ENCODE measurements at regions not wholly inside any gene's neighbourhood (a gene's known extent, or its start where the extent isn't known, plus 50 kb on each side); places are given as distances from the start of the nearest gene placed in this dataset.
A peak's percentile ranks its signal among the peaks of the same experiment; 100 is the strongest.
"Not testable (repeated sequence)": the region's sequence is repeated elsewhere in the genome, so short reads cannot be mapped to it uniquely, and the experiment has no call there.

DNA sequence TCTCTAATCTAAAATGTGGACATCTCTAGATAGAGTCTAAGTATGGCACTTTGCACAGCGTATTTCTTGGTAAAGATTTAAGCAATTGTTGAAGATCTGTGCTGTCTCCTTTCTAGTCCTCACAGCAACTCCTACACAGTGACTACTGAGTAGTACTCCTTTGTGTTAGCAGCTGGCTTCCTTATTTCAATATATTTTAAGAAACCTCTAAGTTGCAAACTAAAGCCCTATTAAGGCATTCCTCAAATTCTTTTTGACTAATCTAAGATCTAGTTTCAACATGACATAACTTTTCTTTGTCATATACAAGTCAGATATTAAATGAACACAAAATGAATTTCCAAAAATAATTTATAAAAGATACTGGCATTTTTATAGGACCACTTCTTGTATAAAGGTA is 121.8 kb upstream of the DNAJC10 start:
- DNase-seq (ENCODE audit: low spot score) (no peak), FAIRE-seq (no peak)

DNA sequence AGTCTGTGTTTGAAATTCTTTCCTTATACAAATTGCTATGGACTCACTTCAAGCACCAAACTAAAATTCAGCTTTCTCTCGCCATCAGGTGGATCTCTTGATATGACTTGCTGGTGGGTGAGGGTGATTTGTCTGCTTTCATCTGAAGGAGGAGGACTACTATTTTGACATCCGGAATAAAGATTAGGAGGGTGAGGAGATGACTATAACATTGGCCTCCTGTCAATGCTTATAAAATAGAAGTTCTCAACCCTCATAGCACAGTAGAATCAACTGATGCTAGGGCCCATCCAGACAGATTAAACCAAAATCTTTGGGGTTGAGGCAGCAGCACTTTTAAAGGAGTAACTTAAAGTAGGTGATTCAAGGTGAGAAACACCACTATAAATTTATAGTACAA is 120.4 kb upstream of the DNAJC10 start:
- FAIRE-seq (no peak), DNase-seq (ENCODE audit: low spot score) (no peak)

- FAIRE-seq (no peak), DNase-seq (ENCODE audit: low spot score) (no peak)
Measured at GRCh38 chr2:182597570-182598295, 118.3 kb upstream of the DNAJC10 start.

DNA sequence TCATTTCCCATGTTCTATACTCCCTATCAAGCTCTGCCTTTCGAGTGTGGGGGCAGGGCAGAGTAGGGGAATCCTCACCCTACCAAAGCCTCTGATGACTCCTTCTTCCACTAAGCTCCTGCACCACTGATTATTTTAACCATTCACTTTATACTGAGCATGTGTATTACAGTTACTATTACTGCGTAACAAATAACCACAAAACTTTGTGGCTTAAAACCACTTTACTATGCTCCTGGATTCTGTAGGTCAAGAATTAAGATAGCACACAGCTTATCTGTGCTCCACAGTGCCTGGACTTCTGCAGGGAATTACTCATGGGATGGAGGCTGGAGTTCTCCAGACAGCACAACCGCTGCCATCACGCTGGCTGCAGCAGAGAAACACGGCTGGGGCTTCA is 117.4 kb upstream of the DNAJC10 start:
- DNase-seq (ENCODE audit: low spot score) (no peak), FAIRE-seq (no peak)

- DNase-seq (ENCODE audit: low spot score) (no peak), FAIRE-seq (no peak)
Measured at GRCh38 chr2:182605166-182605565, 110.9 kb upstream of the DNAJC10 start.

- no peak for DNase-seq (ENCODE audit: low spot score)
- no peak for FAIRE-seq
Measured at GRCh38 chr2:182606728-182607681, 109.1 kb upstream of the DNAJC10 start.

- FAIRE-seq, result no peak
- DNase-seq (ENCODE audit: low spot score), result no peak
Measured at GRCh38 chr2:182608181-182608845, 107.7 kb upstream of the DNAJC10 start.

GRCh38 chr2:182609005-182609404 is 107.1 kb upstream of the DNAJC10 start:
- not testable (repeated sequence) for DNase-seq (ENCODE audit: low spot score); FAIRE-seq

- FAIRE-seq (no peak), DNase-seq (ENCODE audit: low spot score) (no peak)
Measured at GRCh38 chr2:182610231-182610630, 105.8 kb upstream of the DNAJC10 start.

DNA sequence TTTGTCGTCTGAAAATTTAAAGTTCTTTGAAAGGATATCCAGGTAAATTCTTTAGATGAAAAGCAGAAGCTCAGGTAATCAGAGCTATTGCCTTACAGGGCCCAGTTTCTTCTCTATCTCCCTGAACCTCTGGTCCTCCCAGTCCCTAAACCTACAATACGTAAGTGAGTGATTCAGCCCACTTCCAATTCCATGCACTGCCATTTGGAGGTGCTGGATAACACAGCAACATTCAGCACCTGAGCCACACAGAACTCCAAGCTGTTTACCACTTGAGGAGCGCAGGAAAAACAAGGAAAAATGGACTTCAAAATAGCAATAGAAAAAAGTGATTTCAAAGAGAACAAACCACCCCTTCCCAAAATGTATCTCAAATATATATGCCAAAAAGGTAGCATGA is 105.0 kb upstream of the DNAJC10 start:
- DNase-seq (ENCODE audit: low spot score) (no peak), FAIRE-seq (no peak)

- DNase-seq (ENCODE audit: low spot score) (no peak), FAIRE-seq (no peak)
Measured at GRCh38 chr2:182615036-182615435, 101.0 kb upstream of the DNAJC10 start.

DNA sequence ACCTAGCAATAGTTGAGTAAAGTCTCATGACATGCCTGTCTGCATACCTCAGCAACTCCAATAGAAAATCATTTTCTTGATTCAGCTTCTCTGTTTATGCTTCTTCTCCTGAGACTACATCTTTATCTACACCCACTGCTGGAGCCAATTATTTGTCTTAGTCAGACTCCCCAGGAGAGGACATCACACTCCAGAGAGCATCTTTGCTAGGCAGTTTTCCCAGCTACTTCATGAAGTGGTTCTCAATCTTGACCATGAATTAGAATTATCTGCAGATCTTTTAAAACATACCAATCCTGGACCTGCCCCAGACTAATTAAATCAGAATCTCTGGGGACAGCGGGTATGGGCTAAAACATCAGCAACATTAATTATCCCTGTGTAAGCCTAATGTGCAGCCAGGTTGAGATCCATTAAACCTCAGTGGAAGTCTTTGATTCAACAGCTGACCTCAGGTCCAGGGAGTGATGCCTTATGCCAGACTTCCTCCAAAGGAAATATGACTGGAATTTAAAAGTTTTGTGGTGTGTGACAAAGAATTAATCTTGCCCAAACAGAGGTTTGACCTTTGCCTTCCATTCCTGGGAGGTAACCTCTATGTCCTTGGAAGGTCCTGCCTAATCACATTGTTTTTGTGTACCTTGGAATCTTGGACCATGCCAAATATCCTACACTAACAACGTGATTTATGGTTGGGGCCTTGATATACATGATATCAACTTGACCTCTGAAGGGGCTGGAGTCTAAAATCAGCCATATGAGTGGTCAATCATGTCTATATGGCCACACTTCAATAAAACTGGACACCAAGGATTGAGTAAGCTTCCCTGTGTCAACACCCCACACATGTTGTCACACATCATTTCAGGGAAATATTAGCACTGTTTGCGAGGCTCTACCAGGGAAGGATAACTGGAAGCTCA is 99.3 kb upstream of the DNAJC10 start:
- FAIRE-seq, result no peak

GRCh38 chr2:182618672-182619079 is 97.4 kb upstream of the DNAJC10 start:
- DNase-seq (ENCODE audit: low spot score) (no peak), FAIRE-seq (no peak)

More for the DNA sequence above, 99.3 kb upstream of the DNAJC10 start:
- peak; percentile 29 for DNase-seq (ENCODE audit: low spot score)

DNA sequence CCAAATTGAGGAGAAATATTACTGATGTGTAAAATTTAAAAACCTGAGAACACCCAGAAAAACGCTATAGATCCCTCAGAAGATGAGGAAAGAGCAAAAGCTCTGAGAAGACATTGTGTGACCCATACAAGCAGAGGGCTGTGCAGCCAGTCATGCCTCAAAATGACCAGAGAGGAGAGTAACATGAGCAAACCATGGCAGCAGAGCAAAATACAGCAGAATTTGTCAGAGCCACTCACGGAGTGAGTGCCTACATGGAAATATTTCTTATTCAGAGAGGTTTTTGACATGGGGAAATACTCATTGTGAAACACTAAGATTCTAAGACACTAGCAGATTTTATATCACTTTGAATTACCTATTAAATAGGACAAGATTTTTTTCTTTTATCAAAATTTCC is 96.8 kb upstream of the DNAJC10 start:
- no peak for FAIRE-seq
- DNase-seq (ENCODE audit: low spot score), result no peak

GRCh38 chr2:182621191-182621590 is 94.9 kb upstream of the DNAJC10 start:
- no peak for FAIRE-seq
- no peak for DNase-seq (ENCODE audit: low spot score)

DNA sequence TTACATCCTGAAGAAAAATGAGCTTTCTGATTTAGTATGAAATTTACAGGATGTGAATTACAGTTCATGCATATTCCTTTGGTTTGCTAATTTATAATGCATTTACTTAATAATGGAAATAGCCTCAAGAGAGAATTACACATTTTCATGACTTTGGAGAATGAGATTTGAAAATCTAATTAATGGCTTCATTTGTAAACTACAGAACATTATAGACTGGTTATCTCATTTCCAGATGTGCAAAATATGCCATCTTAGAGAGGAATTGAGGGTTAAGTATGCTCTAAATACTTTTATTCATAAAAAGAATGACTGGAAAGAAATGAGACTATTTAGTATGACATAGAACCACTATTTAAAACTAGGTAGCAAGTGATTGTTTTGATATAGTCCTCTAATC is 94.2 kb upstream of the DNAJC10 start:
- no peak for FAIRE-seq
- no peak for DNase-seq (ENCODE audit: low spot score)

- DNase-seq (ENCODE audit: low spot score) (no peak), FAIRE-seq (no peak)
Measured at GRCh38 chr2:182622231-182622630, 93.8 kb upstream of the DNAJC10 start.

- DNase-seq (ENCODE audit: low spot score) (no peak), FAIRE-seq (no peak)
Measured at GRCh38 chr2:182625814-182626213, 90.2 kb upstream of the DNAJC10 start.

DNA sequence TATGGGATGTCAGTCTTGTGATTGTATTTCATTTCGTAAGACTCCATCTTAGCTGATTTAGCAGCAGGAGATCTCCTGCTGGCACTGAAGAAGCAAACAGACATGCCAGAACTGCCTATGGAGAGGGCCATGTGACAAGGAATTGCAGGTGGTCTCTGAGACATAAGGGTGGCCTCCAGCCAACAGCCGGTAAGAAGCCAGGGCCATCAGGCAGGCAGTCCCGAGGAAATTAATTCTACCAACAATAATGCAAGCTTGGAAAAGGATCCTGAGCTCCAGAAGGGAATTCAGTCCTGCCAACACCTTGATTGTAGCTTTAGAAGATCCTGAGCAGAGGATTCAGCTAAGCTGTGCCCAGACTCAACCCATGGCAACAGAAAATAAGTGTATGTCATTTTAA is 87.1 kb upstream of the DNAJC10 start:
- DNase-seq (ENCODE audit: low spot score) (no peak), FAIRE-seq (no peak)

DNA sequence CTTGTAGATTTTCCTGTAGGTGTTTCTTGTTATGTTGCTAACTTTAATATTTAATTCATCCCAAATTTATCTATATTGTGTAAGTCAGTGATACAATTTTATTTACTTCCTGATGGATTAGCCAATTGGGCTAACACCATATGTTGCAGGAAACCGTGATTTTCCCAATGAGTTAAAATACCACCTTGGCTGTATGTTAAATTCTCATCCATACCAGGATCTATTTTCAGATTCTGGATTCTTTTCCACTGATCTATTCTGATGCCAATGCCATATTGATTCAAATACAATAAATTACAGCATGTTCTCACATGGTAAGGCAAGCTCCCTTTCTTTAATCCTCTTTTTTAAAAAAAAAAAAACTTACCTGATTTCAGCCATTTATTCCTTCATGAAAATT is 85.8 kb upstream of the DNAJC10 start:
- DNase-seq (ENCODE audit: low spot score), result no peak
- no peak for FAIRE-seq

DNA sequence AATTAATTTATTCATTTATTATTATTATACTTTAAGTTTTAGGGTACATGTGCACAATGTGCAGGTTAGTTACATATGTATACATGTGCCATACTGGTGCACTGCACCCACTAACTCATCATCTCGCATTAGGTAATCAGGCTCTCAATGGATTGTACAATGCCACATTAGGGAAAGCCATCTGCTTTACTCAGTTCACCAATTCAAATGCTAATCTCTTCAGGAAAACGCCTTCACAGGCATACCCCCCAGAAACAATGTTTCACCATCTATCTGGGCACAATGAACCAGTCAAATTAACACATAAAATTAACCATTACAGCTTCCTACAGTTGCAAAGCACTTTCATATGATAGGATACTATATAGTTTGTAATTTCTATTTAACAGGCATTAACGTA is 84.8 kb upstream of the DNAJC10 start:
- no peak for DNase-seq (ENCODE audit: low spot score)
- no peak for FAIRE-seq

All from urothelium cell line (cell line).